Vagina (tissue), 2 donors: ENCODE measurements at regions not wholly inside any gene's neighbourhood (a gene's known extent, or its start where the extent isn't known, plus 50 kb on each side); places are given as distances from the start of the nearest gene placed in this dataset.
"Not testable (repeated sequence)": the region's sequence is repeated elsewhere in the genome, so short reads cannot be mapped to it uniquely, and the experiment has no call there.

Experiments used
- DNase-seq, 2 donors: peaks; one replicate each; pipeline ENCODE4 v3.0.0-alpha.2; 2017; ENCODE audit errors: extremely low spot score in 2 of 2
- H3K27ac ChIP-seq: fragments of 200-600 bp; sonication (generic); one replicate; pipeline ENCODE4 v1.5.1; 2019
- H3K27me3 ChIP-seq: fragments of 200-600 bp; sonication (generic); one replicate; pipeline ENCODE4 v1.5.1; 2019
- H3K36me3 ChIP-seq, 2 donors: fragments of 200-600 bp; sonication (generic); one replicate each; pipeline ENCODE4 v1.5.1; 2017 to 2019
- H3K4me1 ChIP-seq: fragments of 200-600 bp; sonication (generic); one replicate; pipeline ENCODE4 v1.5.1; 2019
- H3K4me3 ChIP-seq, 2 donors: fragments of 200-600 bp; sonication (generic); 1 replicate in 1 of 2; 2 replicates in 1 of 2; pipeline ENCODE4 v1.5.1; 2016 to 2019
- H3K9me3 ChIP-seq: fragments of 200-600 bp; sonication (generic); one replicate; pipeline ENCODE4 v1.5.1; 2019
- POLR2A ChIP-seq, 2 donors: fragments of 450-650 bp; IDR thresholded peaks; one replicate each; pipeline ENCODE4 v1.6.1; 2017; ENCODE audit warnings: antibody characterized with exemption in 2 of 2, mild to moderate bottlenecking in 2 of 2, moderate library complexity in 2 of 2
- POLR2AphosphoS5 ChIP-seq, 2 donors: sonication (generic); formaldehyde crosslinking; IDR thresholded peaks; one replicate each; pipeline ENCODE4 v1.9.0; 2017; ENCODE audit warnings: antibody characterized with exemption in 2 of 2, mild to moderate bottlenecking in 2 of 2, low read depth in 1 of 2; ENCODE audit not compliant: insufficient read depth in 1 of 2
- intact Hi-C: fragments of 100-400 bp; cut with DNase I; formaldehyde crosslinking; loops from one replicate; pipeline ENCODE4 v1.15.1; 2023
- TF ChIP-seq, protein P1 (sequence below), 3 experiments: fragments of 450-650 bp in 2 of 3; fragments of 200-600 bp in 1 of 3; sonication (generic) in 1 of 3; IDR thresholded peaks; one replicate each; pipeline ENCODE4 v1.5.1; 2017 to 2019; ENCODE audit warnings: antibody characterized with exemption in 3 of 3, mild to moderate bottlenecking in 2 of 3, moderate library complexity in 2 of 3

DNA sequence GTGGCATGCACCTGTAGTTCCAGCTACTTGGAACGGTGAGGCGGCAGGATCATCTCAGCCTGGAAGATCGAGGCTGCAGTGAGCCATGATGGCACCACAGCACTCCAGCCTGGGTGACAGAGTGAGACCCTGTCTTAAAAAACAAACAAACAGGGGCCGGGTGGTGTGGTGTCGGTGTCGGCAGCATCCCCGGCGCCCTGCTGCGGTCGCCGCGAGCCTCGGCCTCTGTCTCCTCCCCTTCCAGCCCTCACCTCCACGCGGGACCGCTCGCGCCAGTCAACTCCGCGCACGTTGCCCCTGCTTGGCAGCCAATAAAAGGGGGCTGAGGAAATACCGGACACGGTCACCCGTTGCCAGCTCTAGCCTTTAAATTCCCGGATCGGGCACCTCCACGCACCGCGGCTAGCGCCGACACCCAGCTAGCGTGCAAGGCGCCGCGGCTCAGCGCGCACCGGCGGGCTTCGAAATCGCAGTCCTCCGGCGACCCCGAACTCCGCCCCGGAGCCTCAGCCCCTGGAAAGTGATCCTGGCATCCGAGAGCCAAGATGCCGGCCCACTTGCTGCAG, 204.7 kb downstream of the CDRT15L2 start:
- TF ChIP-seq POLR2A (IDR thresholded peaks at IDR 0.05) (no peak), POLR2AphosphoS5 (IDR thresholded peaks at IDR 0.05; ENCODE audit: insufficient read depth in 1 of 2, low read depth in 1 of 2) (no peak)
- TF ChIP-seq, protein P1, sequence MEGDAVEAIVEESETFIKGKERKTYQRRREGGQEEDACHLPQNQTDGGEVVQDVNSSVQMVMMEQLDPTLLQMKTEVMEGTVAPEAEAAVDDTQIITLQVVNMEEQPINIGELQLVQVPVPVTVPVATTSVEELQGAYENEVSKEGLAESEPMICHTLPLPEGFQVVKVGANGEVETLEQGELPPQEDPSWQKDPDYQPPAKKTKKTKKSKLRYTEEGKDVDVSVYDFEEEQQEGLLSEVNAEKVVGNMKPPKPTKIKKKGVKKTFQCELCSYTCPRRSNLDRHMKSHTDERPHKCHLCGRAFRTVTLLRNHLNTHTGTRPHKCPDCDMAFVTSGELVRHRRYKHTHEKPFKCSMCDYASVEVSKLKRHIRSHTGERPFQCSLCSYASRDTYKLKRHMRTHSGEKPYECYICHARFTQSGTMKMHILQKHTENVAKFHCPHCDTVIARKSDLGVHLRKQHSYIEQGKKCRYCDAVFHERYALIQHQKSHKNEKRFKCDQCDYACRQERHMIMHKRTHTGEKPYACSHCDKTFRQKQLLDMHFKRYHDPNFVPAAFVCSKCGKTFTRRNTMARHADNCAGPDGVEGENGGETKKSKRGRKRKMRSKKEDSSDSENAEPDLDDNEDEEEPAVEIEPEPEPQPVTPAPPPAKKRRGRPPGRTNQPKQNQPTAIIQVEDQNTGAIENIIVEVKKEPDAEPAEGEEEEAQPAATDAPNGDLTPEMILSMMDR (IDR thresholded peaks at IDR 0.05), result no peak
- H3K27me3 ChIP-seq, result no peaks in the 10 kb centered on the region
- H3K36me3 ChIP-seq, result no peaks in the 10 kb centered on the region
- no peak overlapping the region for H3K4me3 ChIP-seq
- H3K4me1 ChIP-seq, result no peaks in the 10 kb centered on the region
- no peak for DNase-seq
- no peaks in the 10 kb centered on the region for H3K9me3 ChIP-seq
- intact Hi-C loops, result no loop called here
- no peak overlapping the region for H3K27ac ChIP-seq

- Histone ChIP-seq H3K36me3 (no peaks in the 10 kb centered on the region), H3K27me3 (no peaks in the 10 kb centered on the region), H3K9me3 (no peaks in the 10 kb centered on the region), H3K4me1 (no peaks in the 10 kb centered on the region), H3K27ac (no peak overlapping the region), H3K4me3 (no peak overlapping the region)
- TF ChIP-seq POLR2AphosphoS5 (IDR thresholded peaks at IDR 0.05; ENCODE audit: insufficient read depth in 1 of 2, low read depth in 1 of 2), result no peak
- TF ChIP-seq, protein P1 (IDR thresholded peaks at IDR 0.05), result no peak
- no peak for TF ChIP-seq POLR2A (IDR thresholded peaks at IDR 0.05)
- intact Hi-C loops, result no loop called here
- no peak for DNase-seq
These were observed 207.8 kb downstream of the CDRT15L2 start for GRCh38 chr17:20787281-20787680.

GRCh38 chr17:20791626-20792025, 212.1 kb downstream of the CDRT15L2 start:
- H3K36me3 ChIP-seq, result no peaks in the 10 kb centered on the region
- intact Hi-C loops, result no loop called here
- no peak overlapping the region for H3K4me3 ChIP-seq
- H3K27me3 ChIP-seq, result no peaks in the 10 kb centered on the region
- no peak overlapping the region for H3K27ac ChIP-seq
- no peaks in the 10 kb centered on the region for H3K9me3 ChIP-seq
- H3K4me1 ChIP-seq, result no peaks in the 10 kb centered on the region
- TF ChIP-seq, protein P1 (IDR thresholded peaks at IDR 0.05), result no peak
- no peak for TF ChIP-seq POLR2AphosphoS5 (IDR thresholded peaks at IDR 0.05; ENCODE audit: insufficient read depth in 1 of 2, low read depth in 1 of 2)
- no peak for TF ChIP-seq POLR2A (IDR thresholded peaks at IDR 0.05)
- no peak for DNase-seq

- intact Hi-C loops, H3K27me3 ChIP-seq, H3K4me1 ChIP-seq, H3K9me3 ChIP-seq, H3K27ac ChIP-seq, H3K36me3 ChIP-seq, H3K4me3 ChIP-seq, DNase-seq: not testable (repeated sequence)
These were observed 215.0 kb downstream of the CDRT15L2 start for GRCh38 chr17:20794532-20794931.

DNA sequence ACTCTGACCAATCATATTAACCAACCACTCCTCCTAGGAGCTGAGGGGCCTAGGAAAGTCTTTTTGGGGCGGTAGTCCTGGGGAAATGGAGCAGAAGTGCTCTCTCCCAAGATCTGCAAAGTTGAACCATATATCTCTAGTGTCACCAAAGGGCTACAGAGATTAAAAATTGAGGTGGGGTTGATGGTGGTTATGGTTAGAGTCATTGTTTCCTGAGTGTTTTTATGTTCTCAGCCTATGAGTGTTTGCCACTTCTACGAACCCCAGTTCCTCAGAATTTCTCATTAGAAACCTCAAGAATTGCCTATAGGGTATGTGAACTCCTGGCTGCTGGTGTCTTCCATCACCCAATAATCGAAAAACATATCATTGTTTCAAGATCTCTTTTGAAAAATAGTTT, 217.8 kb downstream of the CDRT15L2 start:
- Histone ChIP-seq H3K9me3 (no peaks in the 10 kb centered on the region), H3K27me3 (no peaks in the 10 kb centered on the region), H3K4me3 (no peak overlapping the region), H3K4me1 (no peaks in the 10 kb centered on the region), H3K36me3 (no peaks in the 10 kb centered on the region), H3K27ac (no peak overlapping the region)
- intact Hi-C loops, result no loop called here
- no peak for DNase-seq
- TF ChIP-seq POLR2A (IDR thresholded peaks at IDR 0.05) (no peak), POLR2AphosphoS5 (IDR thresholded peaks at IDR 0.05; ENCODE audit: insufficient read depth in 1 of 2, low read depth in 1 of 2) (no peak)
- TF ChIP-seq, protein P1 (IDR thresholded peaks at IDR 0.05), result no peak
